ENCODE measurements at regions not wholly inside any gene's neighbourhood (a gene's known extent, or its start where the extent isn't known, plus 50 kb on each side); places are given as distances from the start of the nearest gene placed in this dataset.

DNA sequence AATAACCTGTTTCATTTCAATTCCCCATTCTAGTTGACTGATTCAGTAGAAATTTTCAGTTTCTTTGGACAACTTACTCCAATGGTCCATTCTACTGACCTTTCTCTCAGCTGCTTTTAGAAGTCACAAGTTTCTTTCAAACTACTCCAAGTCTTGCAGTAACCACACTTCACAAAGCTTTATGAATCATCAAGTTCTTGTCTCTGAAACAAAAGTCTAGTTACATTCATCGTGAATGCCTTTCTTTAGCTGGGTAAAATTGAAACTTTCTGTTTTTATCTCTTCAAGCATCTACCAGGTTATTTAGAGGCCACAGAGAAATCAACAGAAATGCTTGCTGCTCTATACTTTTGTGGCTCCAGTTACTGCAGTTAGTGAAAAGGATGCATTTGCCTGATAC, 405.4 kb downstream of the TMEM232 start:
- TF ChIP-seq, protein P1, sequence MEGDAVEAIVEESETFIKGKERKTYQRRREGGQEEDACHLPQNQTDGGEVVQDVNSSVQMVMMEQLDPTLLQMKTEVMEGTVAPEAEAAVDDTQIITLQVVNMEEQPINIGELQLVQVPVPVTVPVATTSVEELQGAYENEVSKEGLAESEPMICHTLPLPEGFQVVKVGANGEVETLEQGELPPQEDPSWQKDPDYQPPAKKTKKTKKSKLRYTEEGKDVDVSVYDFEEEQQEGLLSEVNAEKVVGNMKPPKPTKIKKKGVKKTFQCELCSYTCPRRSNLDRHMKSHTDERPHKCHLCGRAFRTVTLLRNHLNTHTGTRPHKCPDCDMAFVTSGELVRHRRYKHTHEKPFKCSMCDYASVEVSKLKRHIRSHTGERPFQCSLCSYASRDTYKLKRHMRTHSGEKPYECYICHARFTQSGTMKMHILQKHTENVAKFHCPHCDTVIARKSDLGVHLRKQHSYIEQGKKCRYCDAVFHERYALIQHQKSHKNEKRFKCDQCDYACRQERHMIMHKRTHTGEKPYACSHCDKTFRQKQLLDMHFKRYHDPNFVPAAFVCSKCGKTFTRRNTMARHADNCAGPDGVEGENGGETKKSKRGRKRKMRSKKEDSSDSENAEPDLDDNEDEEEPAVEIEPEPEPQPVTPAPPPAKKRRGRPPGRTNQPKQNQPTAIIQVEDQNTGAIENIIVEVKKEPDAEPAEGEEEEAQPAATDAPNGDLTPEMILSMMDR (conservative IDR thresholded peaks at IDR 0.05): no peak

More for the DNA sequence above, 405.4 kb downstream of the TMEM232 start:
- no peak overlapping the region for H3K9ac ChIP-seq (ENCODE audit: extremely low read depth, insufficient read length, low read length)
- no peak overlapping the region for H2BK5ac ChIP-seq (ENCODE audit: insufficient read length, low read length)
- no peak overlapping the region for H3K27ac Mint-ChIP-seq
- no peaks in the 10 kb centered on the region for H4K20me1 ChIP-seq (ENCODE audit: control insufficient read depth, insufficient read depth, insufficient read length)
- no peaks in the 10 kb centered on the region; a peak in 1 of 7 replicates for H3K36me3 Mint-ChIP-seq (ENCODE audit: insufficient read depth in 1 of 3, low read depth in 3 of 3)
- no peaks in the 10 kb centered on the region for H3K79me2 ChIP-seq (ENCODE audit: insufficient read depth, low read length)
- H3K23ac ChIP-seq (ENCODE audit: insufficient read length, low read depth, low read length): no peak overlapping the region
- H3K79me1 ChIP-seq (ENCODE audit: insufficient read depth, low read depth, low read length, poor library complexity, severe bottlenecking): no peaks in the 10 kb centered on the region
- H4K5ac ChIP-seq (ENCODE audit: insufficient read length, low read depth, low read length): no peak overlapping the region
- H3K4ac ChIP-seq (ENCODE audit: low read depth, low read length): no peak overlapping the region
- H2BK12ac ChIP-seq (ENCODE audit: insufficient read length, low read depth, low read length): no peak overlapping the region
- H4K91ac ChIP-seq (ENCODE audit: insufficient read length, low read depth, low read length): no peak overlapping the region
- WGBS (ENCODE audit: extremely low coverage, insufficient read length, low lambda C conversion rate): no CpG with 5 or more reads among the region's 1 CpG
- no peak overlapping the region for H3K18ac ChIP-seq (ENCODE audit: insufficient read length, low read depth, low read length)
- H3K14ac ChIP-seq (ENCODE audit: insufficient read depth, low read length): no peak overlapping the region
- no peaks in the 10 kb centered on the region for H3K23me2 ChIP-seq (ENCODE audit: insufficient read length, low read depth, low read length, poor library complexity, severe bottlenecking)
- no peak overlapping the region for H2BK120ac ChIP-seq (ENCODE audit: low read depth, low read length, poor library complexity, severe bottlenecking)
- H3K4me1 ChIP-seq (ENCODE audit: insufficient read depth, low read length): no peaks in the 10 kb centered on the region
- peaks cover 0 to 3% of the 10 kb centered on the region in 2 experiments; a peak in 2 of 5 replicates for H3K9me3 Mint-ChIP-seq
- H3K9me3 ChIP-seq (ENCODE audit: control insufficient read depth, low read depth, low read length): no peaks in the 10 kb centered on the region
- no peak overlapping the region for H3T11ph ChIP-seq (ENCODE audit: low read length)
- no peak overlapping the region for H2BK20ac ChIP-seq (ENCODE audit: low read depth, low read length, poor library complexity, severe bottlenecking)
- no peak overlapping the region for H2BK15ac ChIP-seq (ENCODE audit: low read depth, low read length)
- no peaks in the 10 kb centered on the region for H3K4me1 Mint-ChIP-seq
- H3K27me3 ChIP-seq (ENCODE audit: insufficient read depth, low read length): no peaks in the 10 kb centered on the region
- DNase-seq: no peak
- H2AFZ ChIP-seq (ENCODE audit: low read length): no peak overlapping the region
- no peak overlapping the region for H2AK5ac ChIP-seq (ENCODE audit: insufficient read length, low read length)
- H3K4me3 Mint-ChIP-seq: no peak overlapping the region
- H3K27ac ChIP-seq (ENCODE audit: insufficient read length, low read depth, low read length): no peak overlapping the region
- H3K56ac ChIP-seq (ENCODE audit: insufficient read length, low read depth, low read length): no peak overlapping the region
- H4K8ac ChIP-seq (replicated peaks; ENCODE audit: insufficient read length, low read depth, low read length): no peak overlapping the region
- H3K4me2 ChIP-seq (ENCODE audit: insufficient read depth, insufficient read length, low read length): no peak overlapping the region
- H3K27me3 Mint-ChIP-seq (ENCODE audit: low read depth): no peaks in the 10 kb centered on the region

Data from H9 (cell line).